GM21367 (cell line): ENCODE measurements at regions not wholly inside any gene's neighbourhood (a gene's known extent, or its start where the extent isn't known, plus 50 kb on each side); places are given as distances from the start of the nearest gene placed in this dataset.
A peak's percentile ranks its signal among the peaks of the same experiment; 100 is the strongest.

Source experiments
- ATAC-seq: cut with Tn5 transposase; IDR thresholded peaks from one replicate; pipeline ENCODE4 v1.9.1; 2021; ENCODE audit not compliant: unreplicated experiment

DNA sequence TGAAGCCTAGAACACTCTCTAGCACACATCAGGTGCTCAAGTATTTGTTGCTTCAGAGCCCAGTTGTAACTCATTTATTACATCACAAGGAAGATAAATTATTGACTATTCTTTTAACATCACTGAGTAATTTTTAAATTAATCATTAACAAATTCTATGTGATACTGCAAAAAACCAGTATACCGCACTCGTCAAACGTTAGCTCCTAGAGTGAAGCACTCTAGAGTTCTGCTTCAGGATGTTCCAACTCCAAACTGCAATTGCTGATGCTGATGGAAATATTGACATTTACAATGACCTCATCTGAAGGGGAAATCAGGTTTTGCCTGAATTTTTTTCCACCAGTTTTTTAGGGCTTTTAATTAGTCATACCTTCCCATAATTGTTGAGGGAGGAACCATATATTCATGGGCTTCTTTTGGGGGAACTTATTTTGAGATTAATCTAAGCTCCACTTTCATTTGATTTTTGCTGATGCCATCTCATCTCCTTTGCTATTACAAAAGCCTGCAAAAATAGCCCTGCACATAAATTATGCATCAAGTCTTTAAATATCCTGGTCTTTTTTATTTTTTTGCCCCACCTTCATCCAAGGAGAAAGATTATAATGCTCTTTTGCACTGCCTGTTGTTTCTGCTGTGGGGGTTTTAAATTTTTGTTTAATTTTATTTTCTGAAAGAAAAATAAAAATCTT is 123.0 kb upstream of the STAC start:
- no peak for ATAC-seq

DNA sequence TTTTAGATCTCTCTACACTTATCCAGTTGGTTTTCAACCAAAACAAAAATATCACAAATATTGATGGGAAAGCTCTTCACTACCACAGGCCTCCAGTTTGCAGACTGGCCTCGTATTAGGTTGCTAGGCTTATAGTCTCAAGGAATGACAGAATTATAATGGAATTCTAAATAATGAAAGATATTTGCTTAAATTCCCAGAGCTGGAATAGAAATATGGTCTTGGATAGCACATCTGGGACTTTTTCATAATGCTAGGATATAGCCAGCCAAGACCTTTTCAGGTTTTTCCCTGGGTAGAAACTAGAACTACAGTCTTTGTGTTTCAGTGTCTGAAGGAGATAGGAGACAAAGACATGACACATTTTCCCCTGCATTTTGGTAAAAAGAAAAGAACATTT is 121.9 kb upstream of the STAC start:
- no peak for ATAC-seq

DNA sequence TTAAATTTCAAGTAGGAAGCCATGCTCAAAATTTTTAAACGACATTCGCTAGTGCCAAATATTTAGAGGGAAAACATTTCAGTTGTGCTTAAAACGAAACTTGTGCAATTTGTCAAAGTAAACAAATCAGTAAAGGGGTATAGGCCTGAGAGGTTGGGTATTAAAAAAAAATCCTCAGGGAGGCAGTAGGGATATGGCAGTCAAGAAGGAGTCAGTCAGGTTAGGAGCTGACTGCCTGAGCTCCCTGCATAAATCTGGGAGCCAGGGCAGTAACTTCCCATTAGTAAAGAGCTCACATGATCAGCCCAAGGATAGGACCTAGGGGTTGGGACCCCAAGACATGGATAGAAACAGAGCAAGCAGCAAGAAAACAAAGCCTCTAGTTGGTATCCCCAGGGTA is 120.7 kb upstream of the STAC start:
- no peak for ATAC-seq

DNA sequence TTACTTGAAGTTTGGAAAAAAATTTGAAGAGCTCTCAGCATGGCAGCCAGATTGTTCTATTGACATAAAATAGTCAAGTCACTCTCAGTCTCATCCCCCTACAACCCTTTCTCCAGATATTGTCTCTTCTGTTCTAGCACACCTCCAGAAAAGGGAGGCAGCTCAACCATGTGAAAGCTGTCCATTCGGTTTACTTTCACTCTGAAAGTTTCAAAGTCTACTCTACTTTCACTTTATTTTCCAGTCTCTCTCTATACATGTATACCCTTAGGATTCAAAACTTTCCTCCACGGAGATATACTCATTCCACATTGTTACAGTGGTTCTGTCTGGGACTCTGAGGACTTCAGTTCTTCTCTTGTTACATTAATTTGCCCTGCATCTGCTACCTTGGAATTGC is 111.0 kb upstream of the STAC start:
- no peak for ATAC-seq

DNA sequence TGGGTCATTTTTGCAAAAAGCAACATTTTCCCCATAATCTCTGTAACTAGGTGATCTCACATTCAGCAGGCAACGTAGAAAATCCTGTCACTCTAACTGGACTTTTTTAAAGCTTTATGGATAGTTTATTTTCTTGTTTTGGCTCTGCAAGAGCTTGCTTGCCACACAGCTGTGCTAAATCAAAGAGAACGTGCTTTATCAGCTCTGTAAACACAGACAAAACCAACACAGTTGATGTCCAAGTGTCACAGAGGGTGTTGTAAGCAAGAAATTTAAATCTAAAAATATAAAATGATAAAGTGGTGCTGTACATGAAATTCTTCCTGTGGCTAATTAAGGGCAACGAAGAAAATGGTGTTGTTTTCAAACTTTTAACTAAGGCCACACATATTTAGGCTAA is 97.5 kb upstream of the STAC start:
- ATAC-seq: no peak

DNA sequence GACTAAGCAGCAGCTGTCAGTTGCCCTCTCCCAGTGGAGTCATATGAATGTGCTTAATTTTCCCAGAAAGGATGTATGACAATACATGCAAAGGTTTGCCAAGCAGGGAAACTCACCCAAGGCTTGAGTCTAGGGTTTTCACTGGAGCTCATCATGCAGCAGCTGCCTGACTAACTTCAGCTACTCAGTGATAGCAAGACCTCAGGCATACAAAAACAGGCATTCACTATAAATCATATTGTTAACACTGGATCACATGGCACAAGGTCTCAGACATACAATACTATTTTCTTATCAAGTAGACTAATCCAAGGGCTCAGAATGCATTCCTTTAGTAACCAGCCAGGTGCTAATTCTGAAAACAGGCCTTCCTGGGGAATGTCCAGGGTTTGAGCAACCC is 85.0 kb upstream of the STAC start:
- ATAC-seq: no peak

DNA sequence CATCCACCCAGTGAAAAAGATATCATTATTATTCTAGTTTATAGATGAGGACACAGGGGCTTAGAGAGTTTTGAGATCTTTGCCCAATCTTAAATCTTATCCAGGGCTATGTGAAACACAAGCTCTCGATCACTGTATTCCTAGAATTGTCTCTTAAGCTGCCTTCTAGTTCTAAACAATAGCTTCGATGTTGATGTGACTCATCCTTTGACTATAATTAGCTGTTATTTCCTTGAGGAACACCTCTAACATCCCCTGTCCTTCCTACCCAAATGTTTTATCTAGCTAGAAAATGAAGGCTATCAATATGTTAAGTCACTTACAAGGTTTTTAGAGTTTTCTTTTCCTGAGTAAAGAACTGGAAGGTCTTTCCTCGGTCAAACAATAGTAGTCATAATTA is 83.1 kb upstream of the STAC start:
- no peak for ATAC-seq

DNA sequence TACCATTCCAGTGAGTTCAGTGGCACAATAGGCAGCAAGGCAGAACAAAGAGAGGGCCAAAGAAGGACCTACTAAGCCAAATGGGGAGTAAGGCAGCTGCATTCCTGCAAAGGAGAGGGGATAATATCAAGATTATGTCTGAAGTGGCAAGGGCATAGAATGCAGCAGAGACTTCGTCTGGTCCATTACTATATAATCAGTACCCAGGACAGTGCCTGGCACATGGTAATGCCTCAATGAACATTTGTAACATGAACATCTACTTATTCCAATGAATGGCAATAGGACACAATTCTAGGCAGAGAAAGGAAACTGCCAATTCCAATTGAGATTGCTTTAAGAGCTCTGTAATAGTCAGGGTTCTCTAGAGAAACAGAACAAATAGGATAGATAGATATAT is 82.1 kb upstream of the STAC start:
- no peak for ATAC-seq

DNA sequence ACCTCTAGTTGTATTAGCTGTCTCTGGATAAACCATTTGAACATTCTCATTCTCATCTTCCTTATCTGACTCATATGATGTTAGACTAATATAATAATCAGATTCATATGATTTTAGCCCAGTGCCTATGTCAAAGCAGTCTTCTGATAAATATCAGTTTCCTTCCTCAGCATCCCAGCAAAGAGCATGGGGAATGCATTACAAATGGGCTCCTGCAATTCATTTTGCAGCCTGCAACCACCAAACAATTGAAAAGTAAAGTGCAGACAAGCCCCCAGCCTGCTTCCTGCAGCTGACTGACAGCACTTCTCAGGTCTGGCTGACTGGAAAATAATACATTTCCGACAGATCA is 78.2 kb upstream of the STAC start:
- no peak for ATAC-seq

DNA sequence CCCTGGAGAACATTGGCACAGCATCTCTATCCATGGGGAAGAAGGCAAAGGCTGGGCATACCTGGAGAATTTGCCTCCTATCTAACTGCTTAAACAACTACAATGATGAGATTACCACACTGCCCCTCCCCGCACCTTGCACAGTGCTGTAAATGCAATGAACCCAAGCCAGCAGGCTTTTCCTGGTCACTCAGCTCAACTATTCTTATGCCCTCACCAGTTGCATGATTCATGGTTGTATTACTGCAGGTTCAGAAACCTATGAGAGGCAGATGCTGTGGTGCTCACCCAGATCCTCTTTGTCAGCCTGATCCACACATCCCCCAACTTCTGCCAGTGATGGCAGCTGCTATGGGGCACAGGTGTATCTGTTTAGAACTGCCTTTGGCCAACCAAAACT is 77.7 kb upstream of the STAC start:
- ATAC-seq: no peak

DNA sequence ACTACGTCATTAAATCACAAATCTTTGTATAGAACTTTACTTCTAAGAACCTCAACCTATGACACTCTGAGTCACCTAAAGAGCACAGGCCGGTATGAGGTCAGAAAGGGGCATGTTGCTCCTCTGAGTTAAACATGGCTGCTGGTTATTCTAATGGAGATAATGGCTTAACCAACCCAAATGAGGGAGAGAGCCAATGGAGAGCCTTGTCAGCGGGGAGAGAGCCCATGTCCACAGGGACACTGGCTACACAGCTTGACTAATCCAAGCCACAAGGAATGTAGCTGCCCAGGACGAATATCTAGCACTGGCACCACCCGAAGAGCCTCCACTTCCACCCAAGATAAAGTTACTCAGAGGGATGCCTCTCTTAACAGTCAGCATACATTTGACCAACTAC is 77.0 kb upstream of the STAC start:
- ATAC-seq: no peak

DNA sequence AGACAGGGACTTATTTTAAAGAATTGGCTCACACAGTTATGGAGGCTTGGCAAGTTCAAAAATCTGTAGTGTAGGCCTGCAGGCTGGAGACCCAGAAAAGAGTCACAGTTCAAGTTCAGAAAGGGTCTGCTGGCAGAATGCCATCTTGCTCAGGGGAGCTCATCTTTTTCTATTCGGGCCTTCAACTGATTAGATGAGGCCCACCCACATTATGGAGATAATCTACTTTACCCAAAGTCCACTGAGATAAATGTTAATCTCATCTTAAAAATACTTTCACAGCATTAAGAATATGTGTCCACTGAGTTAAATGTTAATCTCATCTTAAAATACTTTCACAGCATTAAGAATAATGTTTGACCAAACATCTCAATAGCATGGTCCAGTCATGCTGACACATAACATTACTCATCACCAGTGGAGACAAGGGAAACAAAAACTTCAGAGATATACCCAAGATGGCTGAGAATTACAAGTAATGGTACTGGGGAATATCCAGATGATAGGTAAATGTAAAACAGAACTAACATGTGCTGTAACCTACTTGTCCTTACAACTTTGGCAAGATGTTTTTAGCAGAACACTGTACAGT is 74.3 kb upstream of the STAC start:
- no peak for ATAC-seq

DNA sequence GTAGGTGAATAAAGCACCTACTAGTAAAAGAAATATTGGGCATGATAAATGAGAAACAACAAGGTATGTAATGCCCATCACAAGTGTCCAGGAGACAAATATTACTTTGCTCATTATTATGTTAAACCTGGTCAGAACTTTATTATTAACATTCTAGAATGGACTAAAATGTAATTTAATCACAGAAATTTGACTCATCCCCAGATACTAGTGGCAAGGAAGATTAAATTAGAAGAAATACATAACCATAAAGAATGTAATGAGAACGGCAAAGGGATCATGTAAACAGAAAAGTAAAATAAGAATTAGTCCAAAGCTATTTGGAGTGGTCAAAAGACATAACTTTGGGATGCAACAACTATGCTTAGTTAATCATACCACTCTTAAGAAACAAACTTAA is 71.2 kb upstream of the STAC start:
- ATAC-seq: no peak

DNA sequence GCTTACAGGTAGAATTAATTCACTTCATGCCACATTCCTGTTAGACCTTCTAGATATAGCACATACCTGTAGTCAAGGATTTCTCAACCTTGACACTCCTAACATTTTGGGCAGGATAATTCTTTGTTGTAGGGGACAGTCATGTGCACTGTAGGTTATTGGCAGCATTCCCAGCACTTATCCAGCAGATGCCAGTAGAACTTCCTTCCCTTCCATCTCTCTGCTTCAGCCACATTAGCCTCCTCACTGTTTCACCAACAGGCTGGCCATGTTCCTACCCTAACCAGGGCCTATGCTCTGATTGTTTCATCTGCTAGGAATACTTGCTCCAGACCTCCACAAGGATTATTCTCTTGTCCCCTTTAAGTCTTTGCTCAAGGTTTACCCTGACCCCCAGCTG is 68.0 kb upstream of the STAC start:
- no peak for ATAC-seq

DNA sequence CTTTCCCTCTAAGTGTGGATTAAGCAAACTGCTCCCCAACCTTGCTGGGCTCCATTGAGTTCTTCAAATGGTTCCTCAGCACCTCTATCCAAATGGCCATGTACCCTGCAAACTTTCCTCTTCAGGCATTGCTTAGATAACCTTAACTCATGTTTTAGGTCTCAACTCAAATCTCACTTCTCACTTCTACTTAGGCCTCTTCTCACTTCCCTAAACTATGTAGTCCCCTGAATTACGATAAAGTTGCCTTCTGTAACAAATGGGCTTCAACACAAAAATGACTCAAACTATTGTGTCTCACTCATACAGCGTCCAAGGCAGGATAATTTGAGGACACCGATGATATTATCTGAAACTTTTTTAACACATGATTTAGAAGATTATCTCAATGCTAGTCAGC is 62.4 kb upstream of the STAC start:
- ATAC-seq: peak; percentile 94

DNA sequence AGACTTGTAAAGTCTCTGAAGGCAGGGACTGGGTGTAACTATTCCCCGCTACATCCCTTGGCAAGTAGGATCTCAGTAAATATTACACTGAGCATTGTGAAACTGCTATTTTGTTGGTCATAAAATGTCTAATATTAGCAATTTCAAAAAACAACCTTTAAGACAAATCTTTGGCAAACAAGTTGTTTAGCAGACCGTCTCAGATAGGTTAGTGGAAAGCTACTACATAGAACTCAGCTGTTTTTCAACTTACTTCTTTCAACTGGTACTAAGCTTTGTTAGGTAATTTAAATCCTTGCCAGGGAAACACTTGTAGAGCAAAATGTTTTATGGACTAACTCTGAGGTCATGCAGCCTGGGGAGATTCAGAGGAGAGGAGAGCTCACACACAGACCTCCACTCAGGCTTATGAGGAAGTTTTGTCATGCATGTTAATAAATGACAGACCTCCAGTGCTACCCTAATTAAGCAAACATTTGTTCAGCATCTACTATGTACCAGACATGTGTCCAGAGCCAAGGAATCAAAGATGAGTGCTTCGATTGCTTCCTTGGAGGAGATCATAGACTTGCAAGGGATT is 61.6 kb upstream of the STAC start:
- no peak for ATAC-seq

DNA sequence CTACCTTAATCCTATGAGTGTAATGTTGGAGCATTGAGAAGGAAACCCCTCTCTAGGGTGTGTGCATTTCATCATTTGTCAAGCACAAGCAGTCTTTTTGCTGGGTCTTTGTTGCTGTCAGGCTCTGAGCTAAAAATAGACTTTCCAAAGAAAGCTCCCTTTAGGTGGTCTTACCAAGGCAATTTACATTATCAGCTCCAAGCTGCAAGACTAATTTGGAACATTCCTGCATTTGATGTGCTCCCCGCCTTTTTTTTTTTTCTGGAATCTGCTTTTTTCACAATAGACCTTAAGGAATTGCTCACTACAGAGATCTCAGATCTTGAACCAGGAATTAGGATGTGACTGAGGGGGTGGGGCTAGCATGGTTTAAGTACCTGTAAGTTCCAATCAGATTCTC is 60.6 kb upstream of the STAC start:
- ATAC-seq: no peak
